ENCODE measurements at regions not wholly inside any gene's neighbourhood (a gene's known extent, or its start where the extent isn't known, plus 50 kb on each side); places are given as distances from the start of the nearest gene placed in this dataset.

DNA sequence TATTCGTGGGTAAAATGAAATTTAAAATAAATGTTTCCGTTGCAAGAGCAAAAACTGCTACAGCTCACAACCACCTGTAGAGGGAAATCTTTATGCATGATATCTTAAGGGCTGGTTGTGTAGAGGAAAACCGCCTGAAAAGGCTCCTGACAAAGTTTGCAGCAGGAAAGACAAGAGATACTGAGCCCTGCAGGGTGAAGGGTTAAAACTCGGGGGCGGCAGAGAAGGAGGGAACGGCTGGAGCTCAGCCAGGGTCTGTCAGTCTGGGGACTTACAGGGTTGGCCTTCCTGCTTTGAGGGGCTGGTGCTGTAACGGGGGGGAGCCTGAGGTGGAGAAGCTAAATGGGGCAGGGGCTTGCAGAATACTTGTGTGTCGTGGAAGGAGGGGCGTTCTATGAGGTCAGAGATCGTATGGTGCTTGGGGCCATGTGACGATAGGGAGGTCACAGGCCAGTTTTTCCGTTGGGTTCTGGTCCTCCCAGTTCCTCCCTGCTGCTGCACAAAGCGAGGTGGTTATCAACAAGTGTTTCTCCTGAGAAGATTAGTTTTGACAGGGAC lies 122.9 kb upstream of the HSD17B12 start:
- H2AK9ac ChIP-seq (replicated peaks; ENCODE audit: low read depth, low read length, poor library complexity): no peak overlapping the region
- POLR2A ChIA-PET (ENCODE audit: unreplicated experiment): no interaction called here
- H3K36me3 ChIP-seq (ENCODE audit: control insufficient read depth, insufficient read depth, low read length): no peaks in the 10 kb centered on the region
- peak overlapping the region; percentile 31; the same call in 1 of the 2 replicates for H3K23ac ChIP-seq (ENCODE audit: low read depth, low read length)
- H2BK15ac ChIP-seq (ENCODE audit: low read depth, low read length): no peak overlapping the region
- H3K9me1 ChIP-seq (ENCODE audit: insufficient read depth, low read length): no peaks in the 10 kb centered on the region
- 3% methylated on average over 8 of the region's 13 CpGs; no CpG with 5 or more reads in 1 of the 2 experiments for WGBS, 2 experiments (ENCODE audit: extremely low coverage in 2 of 2, insufficient read length in 1 of 2)
- TF ChIP-seq, protein P1, sequence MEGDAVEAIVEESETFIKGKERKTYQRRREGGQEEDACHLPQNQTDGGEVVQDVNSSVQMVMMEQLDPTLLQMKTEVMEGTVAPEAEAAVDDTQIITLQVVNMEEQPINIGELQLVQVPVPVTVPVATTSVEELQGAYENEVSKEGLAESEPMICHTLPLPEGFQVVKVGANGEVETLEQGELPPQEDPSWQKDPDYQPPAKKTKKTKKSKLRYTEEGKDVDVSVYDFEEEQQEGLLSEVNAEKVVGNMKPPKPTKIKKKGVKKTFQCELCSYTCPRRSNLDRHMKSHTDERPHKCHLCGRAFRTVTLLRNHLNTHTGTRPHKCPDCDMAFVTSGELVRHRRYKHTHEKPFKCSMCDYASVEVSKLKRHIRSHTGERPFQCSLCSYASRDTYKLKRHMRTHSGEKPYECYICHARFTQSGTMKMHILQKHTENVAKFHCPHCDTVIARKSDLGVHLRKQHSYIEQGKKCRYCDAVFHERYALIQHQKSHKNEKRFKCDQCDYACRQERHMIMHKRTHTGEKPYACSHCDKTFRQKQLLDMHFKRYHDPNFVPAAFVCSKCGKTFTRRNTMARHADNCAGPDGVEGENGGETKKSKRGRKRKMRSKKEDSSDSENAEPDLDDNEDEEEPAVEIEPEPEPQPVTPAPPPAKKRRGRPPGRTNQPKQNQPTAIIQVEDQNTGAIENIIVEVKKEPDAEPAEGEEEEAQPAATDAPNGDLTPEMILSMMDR (conservative IDR thresholded peaks at IDR 0.05; ENCODE audit: low read depth, low read length): peak; percentile 30
- TF ChIP-seq BHLHE40 (IDR thresholded peaks at IDR 0.05; ENCODE audit: low read depth, low read length): no peak
- TF ChIP-seq SMC3 (IDR thresholded peaks at IDR 0.05; ENCODE audit: low read depth, low read length): no peak; the same call in 1 of the 2 replicates
- no peak for TF ChIP-seq ELK1 (IDR thresholded peaks at IDR 0.05; ENCODE audit: borderline replicate concordance, low read depth, low read length)
- no peak for TF ChIP-seq RFX5 (IDR thresholded peaks at IDR 0.05; ENCODE audit: low read depth, low read length)
- TF ChIP-seq MAZ (IDR thresholded peaks at IDR 0.05; ENCODE audit: borderline replicate concordance, low read depth, low read length): no peak
- TF ChIP-seq RAD21 (IDR thresholded peaks at IDR 0.05; ENCODE audit: low read length): peak; percentile 21; the same call in 1 of the 2 replicates
- TF ChIP-seq, protein P2, sequence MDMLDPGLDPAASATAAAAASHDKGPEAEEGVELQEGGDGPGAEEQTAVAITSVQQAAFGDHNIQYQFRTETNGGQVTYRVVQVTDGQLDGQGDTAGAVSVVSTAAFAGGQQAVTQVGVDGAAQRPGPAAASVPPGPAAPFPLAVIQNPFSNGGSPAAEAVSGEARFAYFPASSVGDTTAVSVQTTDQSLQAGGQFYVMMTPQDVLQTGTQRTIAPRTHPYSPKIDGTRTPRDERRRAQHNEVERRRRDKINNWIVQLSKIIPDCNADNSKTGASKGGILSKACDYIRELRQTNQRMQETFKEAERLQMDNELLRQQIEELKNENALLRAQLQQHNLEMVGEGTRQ (IDR thresholded peaks at IDR 0.05; ENCODE audit: low read depth, low read length): no peak
- no peak overlapping the region for H4K91ac ChIP-seq (ENCODE audit: insufficient read depth, low read depth, low read length)
- intact Hi-C loops (cut with micrococcal nuclease): no loop called here
- no TSS peak for BruUV-seq (replicated peaks)
- no peak overlapping the region for H3K14ac ChIP-seq (replicated peaks; ENCODE audit: low read depth, low read length)
- dilution Hi-C loops (cut with HindIII; ENCODE audit: low sequenced_read_pairs, unreplicated experiment): no loop called here
- H3K4me1 ChIP-seq (ENCODE audit: control insufficient read depth, insufficient read depth, low read length): no peaks in the 10 kb centered on the region
- no peak overlapping the region for H3K4ac ChIP-seq (ENCODE audit: low read depth, low read length)
- H2AK5ac ChIP-seq (ENCODE audit: low read depth, low read length): no peak overlapping the region
- no peaks in the 10 kb centered on the region for H3K9me3 ChIP-seq (ENCODE audit: control insufficient read depth, insufficient read depth, low read length)
- no peaks in the 10 kb centered on the region for H3K79me1 ChIP-seq (ENCODE audit: low read depth in 1 of 2, low read length in 2 of 2)
- no peak overlapping the region for H3K27ac ChIP-seq (ENCODE audit: insufficient read depth, low read length)
- H3K27me3 ChIP-seq (ENCODE audit: control insufficient read depth, insufficient read depth, low read length): peaks cover 59% of the 10 kb centered on the region
- H3K4me3 ChIP-seq (ENCODE audit: insufficient read depth, low read depth, low read length): no peak overlapping the region
- H2BK120ac ChIP-seq (ENCODE audit: low read depth, low read length): no peak overlapping the region
- in situ Hi-C loops (cut with MboI; ENCODE audit: low sequenced_read_pairs): no loop called here
- H3K9ac ChIP-seq (ENCODE audit: low read depth, low read length): no peak overlapping the region
- H4K5ac ChIP-seq (ENCODE audit: low read depth, low read length): no peak overlapping the region
- no peak overlapping the region for H2BK20ac ChIP-seq (ENCODE audit: low read depth, low read length)
- H3K56ac ChIP-seq (ENCODE audit: extremely low read depth, insufficient read depth, low read length): no peak overlapping the region
- no peaks in the 10 kb centered on the region for H4K20me1 ChIP-seq (ENCODE audit: insufficient read depth, low read length)
- H3K4me2 ChIP-seq (ENCODE audit: low read depth, low read length): no peak overlapping the region
- H2BK5ac ChIP-seq (ENCODE audit: low read depth, low read length, poor library complexity, severe bottlenecking): no peak overlapping the region
- no peak overlapping the region for H2AFZ ChIP-seq (replicated peaks; ENCODE audit: low read length, poor library complexity)
- no peak overlapping the region for H4K8ac ChIP-seq (ENCODE audit: low read depth in 2 of 2, low read length in 2 of 2)
- CTCF ChIA-PET: interaction anchor here (1.7 kb wide), 1 partner anchor 10 kb away, joined by 5 read pairs; no protein-coding TSS in a partner anchor
- H3K18ac ChIP-seq (ENCODE audit: low read depth, low read length): no peak overlapping the region
- DNase-seq (no peak), ATAC-seq (ENCODE audit: low read depth) (no peak)

All from IMR-90 (cell line).